ENCODE measurements at regions not wholly inside any gene's neighbourhood (a gene's known extent, or its start where the extent isn't known, plus 50 kb on each side); places are given as distances from the start of the nearest gene placed in this dataset.

DNA sequence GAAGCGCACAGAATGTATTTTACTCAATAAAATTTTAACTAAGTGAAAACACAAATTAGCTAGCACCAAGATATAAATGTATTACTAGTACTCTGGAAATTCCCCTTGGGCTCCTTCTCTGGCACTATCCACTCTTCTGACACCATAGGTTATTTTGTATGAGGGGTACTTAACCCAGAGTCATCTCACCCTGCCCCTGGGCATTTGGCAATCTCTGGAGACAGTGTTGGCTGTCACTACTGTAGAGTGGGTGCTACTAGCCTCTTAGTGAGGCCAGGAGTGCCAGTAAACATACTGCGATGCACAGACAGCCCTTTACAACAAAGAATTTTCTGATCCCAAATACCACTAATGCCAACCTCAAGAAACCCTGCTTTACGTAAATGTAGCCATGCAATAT lies 246.3 kb upstream of the KBTBD8 start:
- Histone ChIP-seq H4K91ac (replicated peaks; ENCODE audit: insufficient read length, low read length) (no peak overlapping the region), H3K4me1 (replicated peaks in 1 of 4; ENCODE audit: control insufficient read depth in 3 of 4, insufficient read depth in 4 of 4, low read length in 3 of 4) (no peaks in the 10 kb centered on the region), H2BK12ac (ENCODE audit: low read depth, low read length) (no peak overlapping the region), H3K27me3 (replicated peaks in 1 of 4; ENCODE audit: control insufficient read depth in 3 of 4, extremely low read depth in 1 of 4, insufficient read depth in 3 of 4, low read length in 3 of 4) (peaks cover 0 to 2% (median 0%) of the 10 kb centered on the region in 4 experiments; a peak in 1 of 7 replicates), H3K18ac (ENCODE audit: extremely low read depth, low read length) (no peak overlapping the region), H2BK5ac (ENCODE audit: low read depth, low read length) (no peak overlapping the region), H3K36me3 (ENCODE audit: control insufficient read depth in 2 of 4, insufficient read depth in 4 of 4, low read length in 3 of 4) (no peaks in the 10 kb centered on the region), H2BK20ac (ENCODE audit: low read length) (no peak overlapping the region), H3K4ac (replicated peaks; ENCODE audit: insufficient read length, low read depth, low read length) (no peak overlapping the region), H4K5ac (ENCODE audit: insufficient read length, low read depth, low read length) (no peak overlapping the region), H3K79me2 (ENCODE audit: control insufficient read depth in 1 of 2, insufficient read depth in 2 of 2, low read length in 2 of 2) (no peaks in the 10 kb centered on the region), H2AFZ (ENCODE audit: low read length) (no peak overlapping the region), H2BK15ac (ENCODE audit: low read length) (no peak overlapping the region), H4K20me1 (replicated peaks in 1 of 2; ENCODE audit: control insufficient read depth in 1 of 2, insufficient read depth in 2 of 2, low read length in 2 of 2) (no peaks in the 10 kb centered on the region), H4K8ac (ENCODE audit: extremely low read depth, insufficient read depth, low read length) (no peak overlapping the region), H3K4me3 (ENCODE audit: extremely low read depth in 1 of 4, insufficient read depth in 2 of 4, low read depth in 3 of 4, low read length in 4 of 4) (no peak overlapping the region), H3K23ac (ENCODE audit: insufficient read length) (no peak overlapping the region), H3K14ac (ENCODE audit: insufficient read length) (no peak overlapping the region), H3K9me3 (ENCODE audit: insufficient read depth in 2 of 2, low read depth in 1 of 2, low read length in 1 of 2) (no peaks in the 10 kb centered on the region), H3K56ac (replicated peaks; ENCODE audit: insufficient read length, low read depth, low read length) (no peak overlapping the region), H3K27ac (ENCODE audit: low read depth, low read length) (no peak overlapping the region), H3K79me1 (ENCODE audit: low read depth, low read length) (no peaks in the 10 kb centered on the region), H3K23me2 (ENCODE audit: low read depth, low read length) (no peaks in the 10 kb centered on the region), H2AK5ac (ENCODE audit: low read depth, low read length) (no peak overlapping the region), H2BK120ac (replicated peaks; ENCODE audit: low read depth, low read length) (no peak overlapping the region), H3K4me2 (ENCODE audit: insufficient read depth in 1 of 2, low read depth in 2 of 2, low read length in 2 of 2) (no peak overlapping the region), H3K9ac (replicated peaks in 1 of 4; ENCODE audit: extremely low read depth in 1 of 4, low read depth in 3 of 4, low read length in 3 of 4) (no peak overlapping the region)
- ChIA-PET CTCF (ENCODE audit: partially characterized antibody) (interaction anchor here (0.9 to 1.2 kb wide), 3 partner anchors 30 to 93 kb away, joined by 3 to 4 read pairs (median 3); no protein-coding TSS in a partner anchor), POLR2A (ENCODE audit: partially characterized antibody) (no interaction called here)
- WGBS, 2 experiments (ENCODE audit: extremely low coverage in 1 of 2, insufficient coverage in 1 of 2, insufficient read length in 1 of 2, insufficient replicate concordance in 2 of 2, low coverage in 1 of 2, low lambda C conversion rate in 2 of 2, missing lambda C conversion rate in 1 of 2), result 100% methylated on average over 3 of the region's 3 CpGs; no CpG with 5 or more reads in 1 of the 2 experiments
- TF ChIP-seq, protein P1, sequence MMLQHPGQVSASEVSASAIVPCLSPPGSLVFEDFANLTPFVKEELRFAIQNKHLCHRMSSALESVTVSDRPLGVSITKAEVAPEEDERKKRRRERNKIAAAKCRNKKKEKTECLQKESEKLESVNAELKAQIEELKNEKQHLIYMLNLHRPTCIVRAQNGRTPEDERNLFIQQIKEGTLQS (IDR thresholded peaks at IDR 0.05; ENCODE audit: insufficient read depth, low read depth, low read length), result no peak
- TF ChIP-seq CHD1 (IDR thresholded peaks at IDR 0.05; ENCODE audit: low read depth, low read length) (no peak), SP2 (IDR thresholded peaks at IDR 0.05; ENCODE audit: low read length) (no peak), NRF1 (IDR thresholded peaks at IDR 0.05; ENCODE audit: low read depth, low read length) (no peak), POLR2A (IDR thresholded peaks at IDR 0.05; ENCODE audit: control extremely low read depth in 1 of 2, low read depth in 2 of 2, low read length in 2 of 2) (no peak), TBP (IDR thresholded peaks at IDR 0.05; ENCODE audit: low read depth, low read length) (no peak), SIN3A (conservative IDR thresholded peaks at IDR 0.05 in 1 of 2, IDR thresholded peaks at IDR 0.05 in 1 of 2; ENCODE audit: low read depth in 1 of 2, low read length in 2 of 2) (no peak), ASH2L (IDR thresholded peaks at IDR 0.05; ENCODE audit: low read length) (no peak), EP300 (IDR thresholded peaks at IDR 0.05; ENCODE audit: borderline replicate concordance in 1 of 2, low read depth in 2 of 2, low read length in 2 of 2) (no peak), RFX5 (IDR thresholded peaks at IDR 0.05; ENCODE audit: borderline replicate concordance, low read depth, low read length) (no peak), SIX5 (IDR thresholded peaks at IDR 0.05; ENCODE audit: low read depth, low read length) (no peak), SIRT6 (IDR thresholded peaks at IDR 0.05; ENCODE audit: low read length) (no peak), SAP30 (IDR thresholded peaks at IDR 0.05; ENCODE audit: insufficient read depth, insufficient replicate concordance, low read length) (no peak), RBBP5 (IDR thresholded peaks at IDR 0.05; ENCODE audit: borderline replicate concordance, low read depth, low read length) (no peak), MAFK (IDR thresholded peaks at IDR 0.05; ENCODE audit: low read depth, low read length) (no peak)
- DNase-seq (ENCODE audit: low read depth in 1 of 2, low spot score in 2 of 2) (no peak), FAIRE-seq (no peak)

All from H1 (cell line).